ENCODE measurements at regions not wholly inside any gene's neighbourhood (a gene's known extent, or its start where the extent isn't known, plus 50 kb on each side); places are given as distances from the start of the nearest gene placed in this dataset.

DNA sequence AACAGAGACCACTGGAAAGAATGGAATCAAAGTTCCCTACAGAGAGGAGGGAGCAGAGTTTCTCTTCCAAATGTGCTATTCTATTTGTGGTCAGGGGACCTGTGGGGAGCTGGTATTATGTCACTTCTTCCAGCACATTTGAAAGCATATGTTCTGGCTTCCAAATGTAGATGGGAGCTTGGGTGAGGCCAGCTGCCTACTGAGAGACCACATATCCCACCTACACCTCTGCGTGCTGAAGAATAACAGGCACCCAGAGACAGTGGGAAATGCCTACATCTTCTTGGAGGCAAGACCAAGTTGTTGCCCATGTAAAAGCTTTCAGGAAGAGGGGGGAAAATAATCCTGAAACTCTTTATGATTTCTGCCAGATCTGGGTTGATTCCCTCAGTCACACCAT is 286.8 kb upstream of the UMPS start (continued):
- TF ChIP-seq HMG20B (CRISPR knock-in tag; conservative IDR thresholded peaks at IDR 0.05) (no peak), ZNF674 (CRISPR knock-in tag; IDR thresholded peaks at IDR 0.05; ENCODE audit: low read depth) (no peak), ZFP37 (CRISPR knock-in tag; IDR thresholded peaks at IDR 0.05; ENCODE audit: borderline replicate concordance) (no peak), ZMYM2 (CRISPR knock-in tag; IDR thresholded peaks at IDR 0.05) (no peak), ARNTL (CRISPR knock-in tag; IDR thresholded peaks at IDR 0.05) (no peak), ZNF724P (CRISPR knock-in tag; IDR thresholded peaks at IDR 0.05; ENCODE audit: borderline replicate concordance) (no peak), ISL2 (CRISPR knock-in tag; IDR thresholded peaks at IDR 0.05) (no peak), KLF9 (CRISPR knock-in tag; IDR thresholded peaks at IDR 0.05; ENCODE audit: low read depth) (no peak), HNRNPH1 (optimal IDR thresholded peaks at IDR 0.05; ENCODE audit: low read depth, low read length) (no peak), SNAPC2 (CRISPR knock-in tag; IDR thresholded peaks at IDR 0.05) (no peak)
- TF ChIP-seq, protein P1, sequence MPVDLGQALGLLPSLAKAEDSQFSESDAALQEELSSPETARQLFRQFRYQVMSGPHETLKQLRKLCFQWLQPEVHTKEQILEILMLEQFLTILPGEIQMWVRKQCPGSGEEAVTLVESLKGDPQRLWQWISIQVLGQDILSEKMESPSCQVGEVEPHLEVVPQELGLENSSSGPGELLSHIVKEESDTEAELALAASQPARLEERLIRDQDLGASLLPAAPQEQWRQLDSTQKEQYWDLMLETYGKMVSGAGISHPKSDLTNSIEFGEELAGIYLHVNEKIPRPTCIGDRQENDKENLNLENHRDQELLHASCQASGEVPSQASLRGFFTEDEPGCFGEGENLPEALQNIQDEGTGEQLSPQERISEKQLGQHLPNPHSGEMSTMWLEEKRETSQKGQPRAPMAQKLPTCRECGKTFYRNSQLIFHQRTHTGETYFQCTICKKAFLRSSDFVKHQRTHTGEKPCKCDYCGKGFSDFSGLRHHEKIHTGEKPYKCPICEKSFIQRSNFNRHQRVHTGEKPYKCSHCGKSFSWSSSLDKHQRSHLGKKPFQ (CRISPR knock-in tag; IDR thresholded peaks at IDR 0.05; ENCODE audit: insufficient replicate concordance), result no peak

GRCh38 chr3:124444075-124444474 is 286.2 kb upstream of the UMPS start:
- CTCF ChIA-PET (ENCODE audit: low intra/inter-chr PET ratio, low total read pairs), result no interaction called here
- no TSS peak for BruUV-seq (replicated peaks)
- Histone ChIP-seq H4K20me1 (ENCODE audit: insufficient read depth, low read length) (no peaks in the 10 kb centered on the region), H3K9me3 (ENCODE audit: low read length) (no peaks in the 10 kb centered on the region), H3K4me1 (ENCODE audit: insufficient read depth, low read length) (no peaks in the 10 kb centered on the region), H3K79me2 (ENCODE audit: insufficient read depth, low read length) (no peaks in the 10 kb centered on the region), H3K27ac (ENCODE audit: extremely low read length, insufficient read depth, low read length) (no peak overlapping the region), H3K9ac (ENCODE audit: insufficient read depth, low read depth, low read length) (no peak overlapping the region), H3K4me2 (ENCODE audit: low read depth, low read length) (no peak overlapping the region), H3K36me3 (replicated peaks in 1 of 2; ENCODE audit: control insufficient read depth in 1 of 2, insufficient read depth in 2 of 2, low read length in 2 of 2) (no peaks in the 10 kb centered on the region), H3K27me3 (ENCODE audit: control insufficient read depth in 1 of 2, insufficient read depth in 2 of 2, low read length in 2 of 2) (no peaks in the 10 kb centered on the region; a peak in 2 of 5 replicates), H2AFZ (ENCODE audit: low read length) (no peak overlapping the region), H3K4me3 (replicated peaks in 1 of 3; ENCODE audit: insufficient read depth in 1 of 3, low read depth in 2 of 3, low read length in 3 of 3) (no peak overlapping the region)
- no peak for FAIRE-seq
- in situ Hi-C loops (cut with HindIII; ENCODE audit: extremely low pct_ligation_motif_present, low pct_unique_long_range_greater_than_20kb) (no loop called here), intact Hi-C loops (cut with micrococcal nuclease; ENCODE audit: unreplicated experiment) (no loop called here)
- POLR2A ChIA-PET, result no interaction called here
- DNase-seq (ENCODE audit: low spot score), result no peak
- WGBS (ENCODE audit: low lambda C conversion rate), result 0% methylated on average over 2 of the region's 2 CpGs
- ATAC-seq, result no peak
- TF ChIP-seq, protein P2, sequence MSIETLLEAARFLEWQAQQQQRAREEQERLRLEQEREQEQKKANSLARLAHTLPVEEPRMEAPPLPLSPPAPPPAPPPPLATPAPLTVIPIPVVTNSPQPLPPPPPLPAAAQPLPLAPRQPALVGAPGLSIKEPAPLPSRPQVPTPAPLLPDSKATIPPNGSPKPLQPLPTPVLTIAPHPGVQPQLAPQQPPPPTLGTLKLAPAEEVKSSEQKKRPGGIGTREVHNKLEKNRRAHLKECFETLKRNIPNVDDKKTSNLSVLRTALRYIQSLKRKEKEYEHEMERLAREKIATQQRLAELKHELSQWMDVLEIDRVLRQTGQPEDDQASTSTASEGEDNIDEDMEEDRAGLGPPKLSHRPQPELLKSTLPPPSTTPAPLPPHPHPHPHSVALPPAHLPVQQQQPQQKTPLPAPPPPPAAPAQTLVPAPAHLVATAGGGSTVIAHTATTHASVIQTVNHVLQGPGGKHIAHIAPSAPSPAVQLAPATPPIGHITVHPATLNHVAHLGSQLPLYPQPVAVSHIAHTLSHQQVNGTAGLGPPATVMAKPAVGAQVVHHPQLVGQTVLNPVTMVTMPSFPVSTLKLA (IDR thresholded peaks at IDR 0.05), result no peak
- TF ChIP-seq NR2F1 (CRISPR knock-in tag; IDR thresholded peaks at IDR 0.05) (no peak), SIN3A (IDR thresholded peaks at IDR 0.05; ENCODE audit: borderline replicate concordance, low read depth, low read length) (no peak), PHF8 (CRISPR knock-in tag; IDR thresholded peaks at IDR 0.05) (no peak), FOXC1 (CRISPR knock-in tag; IDR thresholded peaks at IDR 0.05; ENCODE audit: borderline replicate concordance) (no peak), ZNF468 (CRISPR knock-in tag; IDR thresholded peaks at IDR 0.05) (no peak), ZBTB39 (CRISPR knock-in tag; IDR thresholded peaks at IDR 0.05) (no peak)

All from HepG2 (cell line).